ENCODE measurements at regions not wholly inside any gene's neighbourhood (a gene's known extent, or its start where the extent isn't known, plus 50 kb on each side); places are given as distances from the start of the nearest gene placed in this dataset.

GRCh38 chr2:184137955-184138354 lies 460.4 kb upstream of the ZNF804A start:
- TF ChIP-seq EGR1 (IDR thresholded peaks at IDR 0.05) (no peak), CEBPB (IDR thresholded peaks at IDR 0.05) (no peak), TCF12 (IDR thresholded peaks at IDR 0.05; ENCODE audit: low read depth) (no peak), ZBTB7A (IDR thresholded peaks at IDR 0.05; ENCODE audit: low read depth) (no peak), USF1 (IDR thresholded peaks at IDR 0.05) (no peak), TEAD4 (IDR thresholded peaks at IDR 0.05) (no peak), RAD21 (IDR thresholded peaks at IDR 0.05; ENCODE audit: low read depth) (no peak), FOXM1 (IDR thresholded peaks at IDR 0.05; ENCODE audit: borderline replicate concordance, low read depth) (no peak), EP300 (IDR thresholded peaks at IDR 0.05; ENCODE audit: borderline replicate concordance) (no peak), YY1 (IDR thresholded peaks at IDR 0.05; ENCODE audit: low read depth) (no peak), NFIC (IDR thresholded peaks at IDR 0.05) (no peak), MAX (IDR thresholded peaks at IDR 0.05) (no peak), TAF1 (IDR thresholded peaks at IDR 0.05; ENCODE audit: low read depth) (no peak), CREB1 (IDR thresholded peaks at IDR 0.05; ENCODE audit: low read depth) (no peak)
- TF ChIP-seq, protein P1, sequence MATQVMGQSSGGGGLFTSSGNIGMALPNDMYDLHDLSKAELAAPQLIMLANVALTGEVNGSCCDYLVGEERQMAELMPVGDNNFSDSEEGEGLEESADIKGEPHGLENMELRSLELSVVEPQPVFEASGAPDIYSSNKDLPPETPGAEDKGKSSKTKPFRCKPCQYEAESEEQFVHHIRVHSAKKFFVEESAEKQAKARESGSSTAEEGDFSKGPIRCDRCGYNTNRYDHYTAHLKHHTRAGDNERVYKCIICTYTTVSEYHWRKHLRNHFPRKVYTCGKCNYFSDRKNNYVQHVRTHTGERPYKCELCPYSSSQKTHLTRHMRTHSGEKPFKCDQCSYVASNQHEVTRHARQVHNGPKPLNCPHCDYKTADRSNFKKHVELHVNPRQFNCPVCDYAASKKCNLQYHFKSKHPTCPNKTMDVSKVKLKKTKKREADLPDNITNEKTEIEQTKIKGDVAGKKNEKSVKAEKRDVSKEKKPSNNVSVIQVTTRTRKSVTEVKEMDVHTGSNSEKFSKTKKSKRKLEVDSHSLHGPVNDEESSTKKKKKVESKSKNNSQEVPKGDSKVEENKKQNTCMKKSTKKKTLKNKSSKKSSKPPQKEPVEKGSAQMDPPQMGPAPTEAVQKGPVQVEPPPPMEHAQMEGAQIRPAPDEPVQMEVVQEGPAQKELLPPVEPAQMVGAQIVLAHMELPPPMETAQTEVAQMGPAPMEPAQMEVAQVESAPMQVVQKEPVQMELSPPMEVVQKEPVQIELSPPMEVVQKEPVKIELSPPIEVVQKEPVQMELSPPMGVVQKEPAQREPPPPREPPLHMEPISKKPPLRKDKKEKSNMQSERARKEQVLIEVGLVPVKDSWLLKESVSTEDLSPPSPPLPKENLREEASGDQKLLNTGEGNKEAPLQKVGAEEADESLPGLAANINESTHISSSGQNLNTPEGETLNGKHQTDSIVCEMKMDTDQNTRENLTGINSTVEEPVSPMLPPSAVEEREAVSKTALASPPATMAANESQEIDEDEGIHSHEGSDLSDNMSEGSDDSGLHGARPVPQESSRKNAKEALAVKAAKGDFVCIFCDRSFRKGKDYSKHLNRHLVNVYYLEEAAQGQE (IDR thresholded peaks at IDR 0.05; ENCODE audit: low read depth): no peak

- TF ChIP-seq NFIC (IDR thresholded peaks at IDR 0.05): no peak
- no peak for TF ChIP-seq CEBPB (IDR thresholded peaks at IDR 0.05)
- no peak for TF ChIP-seq TEAD4 (IDR thresholded peaks at IDR 0.05)
- TF ChIP-seq TCF12 (IDR thresholded peaks at IDR 0.05; ENCODE audit: low read depth): no peak
- no peak for TF ChIP-seq FOXM1 (IDR thresholded peaks at IDR 0.05; ENCODE audit: borderline replicate concordance, low read depth)
- no peak for TF ChIP-seq ZBTB7A (IDR thresholded peaks at IDR 0.05; ENCODE audit: low read depth)
These were observed 456.5 kb upstream of the ZNF804A start for GRCh38 chr2:184141866-184142265.

DNA sequence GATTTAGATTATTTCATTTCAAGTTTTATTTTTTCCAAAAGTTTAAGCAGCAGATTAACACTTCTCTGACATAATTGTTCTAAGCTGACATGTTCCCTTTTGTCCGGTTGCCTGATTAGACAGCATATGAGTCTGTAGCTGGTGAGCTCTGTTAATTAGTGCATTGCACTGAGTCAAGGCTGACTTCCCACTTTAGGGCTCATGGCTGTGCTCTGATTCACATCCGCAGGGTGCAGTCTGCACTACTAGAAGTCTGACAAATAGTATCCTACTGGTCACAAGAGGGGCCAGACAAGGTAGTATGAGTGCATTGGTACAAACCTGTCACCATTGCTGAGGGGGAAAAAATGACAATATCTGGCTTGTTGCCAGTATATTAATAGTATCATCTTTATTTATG lies 443.9 kb upstream of the ZNF804A start:
- no peak for TF ChIP-seq CEBPB (IDR thresholded peaks at IDR 0.05)
- TF ChIP-seq ZBTB7A (IDR thresholded peaks at IDR 0.05; ENCODE audit: low read depth): no peak
- no peak for TF ChIP-seq EP300 (IDR thresholded peaks at IDR 0.05; ENCODE audit: borderline replicate concordance)
- no peak for TF ChIP-seq RAD21 (IDR thresholded peaks at IDR 0.05; ENCODE audit: low read depth)
- no peak for TF ChIP-seq TEAD4 (IDR thresholded peaks at IDR 0.05)
- no peak for TF ChIP-seq USF1 (IDR thresholded peaks at IDR 0.05)
- TF ChIP-seq CREB1 (IDR thresholded peaks at IDR 0.05; ENCODE audit: low read depth): no peak
- TF ChIP-seq FOXM1 (IDR thresholded peaks at IDR 0.05; ENCODE audit: borderline replicate concordance, low read depth): no peak
- TF ChIP-seq TCF12 (IDR thresholded peaks at IDR 0.05; ENCODE audit: low read depth): no peak
- no peak for TF ChIP-seq TAF1 (IDR thresholded peaks at IDR 0.05; ENCODE audit: low read depth)
- TF ChIP-seq EGR1 (IDR thresholded peaks at IDR 0.05): no peak
- TF ChIP-seq YY1 (IDR thresholded peaks at IDR 0.05; ENCODE audit: low read depth): no peak
- no peak for TF ChIP-seq NFIC (IDR thresholded peaks at IDR 0.05)
- TF ChIP-seq MAX (IDR thresholded peaks at IDR 0.05): no peak
- TF ChIP-seq, protein P1 (IDR thresholded peaks at IDR 0.05; ENCODE audit: low read depth): no peak

DNA sequence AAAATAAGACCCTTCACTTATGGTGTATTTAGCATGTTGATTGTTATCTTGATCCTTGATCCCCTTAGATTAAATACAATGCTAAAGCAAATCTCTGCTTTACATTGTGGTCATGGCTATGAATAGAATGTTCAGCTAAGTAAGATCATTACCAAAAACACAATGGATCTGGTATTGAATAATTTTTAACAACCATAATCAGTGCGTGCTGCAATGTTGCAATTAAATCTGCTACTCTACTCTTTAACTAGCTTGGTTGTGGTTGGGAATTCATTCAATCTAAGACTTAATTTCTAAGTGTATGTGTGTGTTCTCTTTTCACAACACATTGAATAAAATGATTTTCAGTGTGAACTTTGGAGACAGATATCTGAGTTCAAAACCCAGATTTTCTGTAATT lies 442.5 kb upstream of the ZNF804A start:
- TF ChIP-seq RAD21 (IDR thresholded peaks at IDR 0.05; ENCODE audit: low read depth): no peak
- no peak for TF ChIP-seq EP300 (IDR thresholded peaks at IDR 0.05; ENCODE audit: borderline replicate concordance)
- TF ChIP-seq ZBTB7A (IDR thresholded peaks at IDR 0.05; ENCODE audit: low read depth): no peak
- no peak for TF ChIP-seq USF1 (IDR thresholded peaks at IDR 0.05)
- no peak for TF ChIP-seq EGR1 (IDR thresholded peaks at IDR 0.05)
- no peak for TF ChIP-seq NFIC (IDR thresholded peaks at IDR 0.05)

DNA sequence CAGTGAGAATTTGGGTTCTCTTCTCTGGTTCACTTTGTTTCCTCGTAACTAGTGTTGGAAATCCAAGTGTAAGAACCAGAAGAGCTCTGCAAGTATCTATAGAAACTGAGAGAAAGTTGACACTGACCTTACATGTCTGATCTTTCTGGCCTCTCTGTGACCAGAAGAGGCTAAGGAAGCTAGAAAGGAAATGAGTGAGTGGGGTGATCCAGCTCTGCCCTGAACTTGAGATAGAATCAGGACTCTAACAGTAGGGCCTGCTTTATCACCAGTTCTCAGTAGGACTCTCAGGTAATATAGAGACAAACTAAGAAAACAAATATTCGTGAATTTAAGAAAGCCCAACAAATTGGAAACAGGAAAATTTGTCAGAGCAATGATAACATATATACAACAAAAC lies 441.2 kb upstream of the ZNF804A start:
- TF ChIP-seq EP300 (IDR thresholded peaks at IDR 0.05; ENCODE audit: borderline replicate concordance) (no peak), YY1 (IDR thresholded peaks at IDR 0.05; ENCODE audit: low read depth) (no peak), NFIC (IDR thresholded peaks at IDR 0.05) (no peak), TCF12 (IDR thresholded peaks at IDR 0.05; ENCODE audit: low read depth) (no peak), TAF1 (IDR thresholded peaks at IDR 0.05; ENCODE audit: low read depth) (no peak), CEBPB (IDR thresholded peaks at IDR 0.05) (no peak), ZBTB7A (IDR thresholded peaks at IDR 0.05; ENCODE audit: low read depth) (no peak), TEAD4 (IDR thresholded peaks at IDR 0.05) (no peak), FOXM1 (IDR thresholded peaks at IDR 0.05; ENCODE audit: borderline replicate concordance, low read depth) (no peak), RAD21 (IDR thresholded peaks at IDR 0.05; ENCODE audit: low read depth) (no peak), CREB1 (IDR thresholded peaks at IDR 0.05; ENCODE audit: low read depth) (no peak), USF1 (IDR thresholded peaks at IDR 0.05) (no peak)
- TF ChIP-seq, protein P1 (IDR thresholded peaks at IDR 0.05; ENCODE audit: low read depth): no peak
